HG02885 (cell line): ENCODE measurements at regions not wholly inside any gene's neighbourhood (a gene's known extent, or its start where the extent isn't known, plus 50 kb on each side); places are given as distances from the start of the nearest gene placed in this dataset.
"Not testable (repeated sequence)": the region's sequence is repeated elsewhere in the genome, so short reads cannot be mapped to it uniquely, and the experiment has no call there.

Experiments
- ATAC-seq: cut with Tn5 transposase; IDR thresholded peaks from one replicate; pipeline ENCODE4 v1.9.1; 2021; ENCODE audit warnings: mild to moderate bottlenecking; ENCODE audit not compliant: unreplicated experiment, poor library complexity

DNA sequence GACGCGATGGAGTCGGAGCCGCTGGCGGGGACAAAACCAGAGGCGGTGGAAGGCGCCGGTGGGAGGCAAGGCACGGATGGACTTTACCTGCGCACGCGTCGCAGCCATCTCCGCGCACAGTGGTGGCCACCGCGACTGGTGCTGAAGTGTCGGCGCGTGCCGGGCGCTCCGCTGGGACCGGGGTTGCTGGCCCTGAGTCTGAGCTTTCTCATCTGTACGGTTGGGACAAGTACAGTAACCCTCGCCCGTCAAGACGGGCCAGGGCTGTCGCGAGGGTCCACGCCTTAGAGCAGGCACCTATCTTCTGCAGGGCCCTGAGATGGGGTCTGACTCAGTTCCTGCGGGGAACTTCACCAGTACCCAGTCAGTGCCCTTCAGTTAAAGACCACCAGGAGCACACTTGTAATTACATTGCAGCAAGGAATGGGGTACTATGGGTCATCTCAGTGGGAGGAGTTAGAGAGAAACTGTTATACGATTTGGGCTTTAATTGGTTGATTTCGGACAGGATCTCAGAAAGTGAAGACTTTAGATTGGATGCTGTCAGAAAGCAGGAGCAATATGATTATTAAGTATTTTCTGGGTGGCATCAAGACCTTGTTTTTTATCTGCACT lies 385.6 kb downstream of the SPATA31A6 start:
- not testable (repeated sequence) for ATAC-seq

DNA sequence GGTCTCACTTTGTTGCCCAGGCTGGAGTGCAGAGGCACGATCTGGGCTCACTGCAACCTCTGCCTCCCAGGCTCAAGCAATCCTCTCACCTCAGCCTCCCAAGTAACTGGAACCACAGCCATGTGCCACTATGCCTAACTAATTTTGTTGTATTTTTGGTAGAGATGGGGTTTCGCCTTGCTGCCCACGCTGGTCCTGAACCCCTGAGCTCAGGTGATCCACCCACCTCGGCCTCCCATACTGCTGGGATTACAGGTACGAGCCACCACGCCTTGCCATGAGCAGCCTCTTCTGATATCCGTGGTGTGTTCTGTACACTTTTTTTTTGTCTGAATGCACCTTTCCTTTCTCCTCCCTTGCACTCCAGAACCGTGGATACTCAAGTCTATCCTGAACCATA lies 394.4 kb downstream of the SPATA31A6 start:
- not testable (repeated sequence) for ATAC-seq
